GM10266 (cell line): ENCODE measurements at regions not wholly inside any gene's neighbourhood (a gene's known extent, or its start where the extent isn't known, plus 50 kb on each side); places are given as distances from the start of the nearest gene placed in this dataset.

Source experiments
- DNase-seq: peaks from one replicate; pipeline ENCODE4 v3.0.0; 2012; ENCODE audit errors: extremely low spot score
- CTCF ChIP-seq: IDR thresholded peaks from 2 replicates; pipeline ENCODE4 v1.5.1; 2012; ENCODE audit warnings: mild to moderate bottlenecking, low read depth; ENCODE audit not compliant: control insufficient read depth, insufficient read depth; ENCODE audit errors: missing control alignments

- no peak for DNase-seq
These were observed 253.9 kb upstream of the RGMB start for GRCh38 chr5:98519571-98519970.

GRCh38 chr5:98521821-98522220 is 251.6 kb upstream of the RGMB start:
- DNase-seq, result no peak
- no peak for TF ChIP-seq CTCF

More at GRCh38 chr5:98519571-98519970, 253.9 kb upstream of the RGMB start:
- TF ChIP-seq CTCF, result no peak

GRCh38 chr5:98524773-98525172 is 248.7 kb upstream of the RGMB start:
- TF ChIP-seq CTCF, result no peak

GRCh38 chr5:98527846-98528245 is 245.6 kb upstream of the RGMB start:
- no peak for DNase-seq
- no peak for TF ChIP-seq CTCF

More at GRCh38 chr5:98524773-98525172, 248.7 kb upstream of the RGMB start:
- no peak for DNase-seq

GRCh38 chr5:98529321-98529720 is 244.1 kb upstream of the RGMB start:
- no peak for DNase-seq
- TF ChIP-seq CTCF, result no peak

GRCh38 chr5:98530224-98530623 is 243.2 kb upstream of the RGMB start:
- no peak for DNase-seq
- TF ChIP-seq CTCF, result no peak

GRCh38 chr5:98535901-98536300 is 237.6 kb upstream of the RGMB start:
- no peak for DNase-seq
- no peak for TF ChIP-seq CTCF

- TF ChIP-seq CTCF, result no peak
- DNase-seq, result no peak
These were observed 233.4 kb upstream of the RGMB start for GRCh38 chr5:98540056-98540455.
